ENCODE measurements at regions not wholly inside any gene's neighbourhood (a gene's known extent, or its start where the extent isn't known, plus 50 kb on each side); places are given as distances from the start of the nearest gene placed in this dataset.

DNA sequence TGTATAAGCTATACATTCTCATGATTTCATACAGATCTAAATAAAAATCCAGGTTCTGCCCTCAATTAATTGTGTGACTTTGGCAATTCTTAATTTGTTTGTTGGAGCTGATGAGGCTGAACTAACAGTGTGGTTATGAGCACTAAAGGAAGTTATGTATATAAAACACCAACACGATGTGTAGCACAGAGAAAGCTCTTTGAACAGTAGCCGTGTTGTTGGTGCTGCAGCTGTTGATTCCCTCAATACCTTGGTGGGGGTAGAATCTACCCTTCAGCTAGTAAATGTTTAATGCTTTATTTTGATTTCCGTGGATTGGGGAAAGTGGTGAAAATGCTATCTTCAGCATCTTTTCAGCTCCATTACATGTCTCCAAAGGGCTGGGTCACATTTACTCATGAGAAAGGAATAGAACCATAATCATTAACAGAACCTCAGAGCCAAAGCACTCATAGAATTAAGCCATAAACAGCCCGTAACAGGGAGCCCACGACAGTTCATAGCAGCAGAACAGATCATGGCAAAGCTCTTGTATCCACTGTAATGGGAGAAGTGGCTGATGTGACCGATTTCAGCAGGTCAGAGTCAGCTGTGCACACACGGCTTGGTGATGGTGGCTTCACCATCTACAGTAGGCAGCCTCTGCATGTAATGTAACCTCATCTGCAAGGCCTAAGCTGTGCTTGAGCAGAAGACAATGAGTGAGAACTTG is 332.7 kb downstream of the DIRAS2 start:
- TF ChIP-seq, protein P1, sequence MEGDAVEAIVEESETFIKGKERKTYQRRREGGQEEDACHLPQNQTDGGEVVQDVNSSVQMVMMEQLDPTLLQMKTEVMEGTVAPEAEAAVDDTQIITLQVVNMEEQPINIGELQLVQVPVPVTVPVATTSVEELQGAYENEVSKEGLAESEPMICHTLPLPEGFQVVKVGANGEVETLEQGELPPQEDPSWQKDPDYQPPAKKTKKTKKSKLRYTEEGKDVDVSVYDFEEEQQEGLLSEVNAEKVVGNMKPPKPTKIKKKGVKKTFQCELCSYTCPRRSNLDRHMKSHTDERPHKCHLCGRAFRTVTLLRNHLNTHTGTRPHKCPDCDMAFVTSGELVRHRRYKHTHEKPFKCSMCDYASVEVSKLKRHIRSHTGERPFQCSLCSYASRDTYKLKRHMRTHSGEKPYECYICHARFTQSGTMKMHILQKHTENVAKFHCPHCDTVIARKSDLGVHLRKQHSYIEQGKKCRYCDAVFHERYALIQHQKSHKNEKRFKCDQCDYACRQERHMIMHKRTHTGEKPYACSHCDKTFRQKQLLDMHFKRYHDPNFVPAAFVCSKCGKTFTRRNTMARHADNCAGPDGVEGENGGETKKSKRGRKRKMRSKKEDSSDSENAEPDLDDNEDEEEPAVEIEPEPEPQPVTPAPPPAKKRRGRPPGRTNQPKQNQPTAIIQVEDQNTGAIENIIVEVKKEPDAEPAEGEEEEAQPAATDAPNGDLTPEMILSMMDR (IDR thresholded peaks at IDR 0.05; ENCODE audit: insufficient read depth, low read depth, low read length, missing control alignments) = no peak
- no peak for DNase-seq (ENCODE audit: low read depth)
- H3K4me3 ChIP-seq (ENCODE audit: low read depth, low read length) = no peak overlapping the region

DNA sequence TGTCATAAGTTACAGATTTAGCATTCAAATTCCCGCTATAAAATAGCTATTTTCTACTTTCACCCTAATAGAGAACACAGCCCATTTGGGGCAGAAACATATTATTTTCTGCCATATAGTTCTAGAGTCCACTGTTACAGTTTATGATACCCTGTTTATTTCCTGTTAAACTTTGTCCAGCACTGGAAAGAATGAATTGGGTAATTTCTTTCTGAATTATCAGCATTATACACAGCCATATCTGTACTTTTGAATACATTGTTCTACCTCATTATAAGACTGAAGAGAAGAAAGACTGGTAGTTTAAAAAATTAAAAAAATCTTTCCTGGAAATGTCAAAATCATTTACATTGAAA is 332.1 kb downstream of the DIRAS2 start:
- no peak overlapping the region for H3K4me3 ChIP-seq (ENCODE audit: low read depth, low read length)
- no peak for DNase-seq (ENCODE audit: low read depth)
- TF ChIP-seq, protein P1 (IDR thresholded peaks at IDR 0.05; ENCODE audit: insufficient read depth, low read depth, low read length, missing control alignments) = no peak

DNA sequence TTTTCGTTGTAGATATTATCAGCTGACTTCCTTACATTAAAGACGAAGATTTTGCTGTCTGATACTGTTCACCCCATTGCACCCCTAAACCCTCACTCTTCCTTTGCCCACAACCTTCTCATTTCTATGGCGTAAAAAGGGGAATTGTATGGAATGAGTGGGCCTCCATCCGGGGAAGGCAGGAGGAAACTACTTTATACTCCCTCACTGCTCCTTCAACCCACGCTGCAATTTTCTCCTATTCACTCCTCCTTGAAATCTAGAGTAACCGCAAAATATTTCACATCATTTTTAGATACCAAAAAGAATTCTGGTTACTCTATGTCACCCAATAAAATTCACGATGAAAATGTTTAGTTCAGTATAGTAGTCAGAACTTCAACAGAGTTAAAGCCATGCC is 330.8 kb downstream of the DIRAS2 start:
- DNase-seq (ENCODE audit: low read depth) = no peak
- no peak overlapping the region for H3K4me3 ChIP-seq (ENCODE audit: low read depth, low read length)
- TF ChIP-seq, protein P1 (IDR thresholded peaks at IDR 0.05; ENCODE audit: insufficient read depth, low read depth, low read length, missing control alignments) = no peak

DNA sequence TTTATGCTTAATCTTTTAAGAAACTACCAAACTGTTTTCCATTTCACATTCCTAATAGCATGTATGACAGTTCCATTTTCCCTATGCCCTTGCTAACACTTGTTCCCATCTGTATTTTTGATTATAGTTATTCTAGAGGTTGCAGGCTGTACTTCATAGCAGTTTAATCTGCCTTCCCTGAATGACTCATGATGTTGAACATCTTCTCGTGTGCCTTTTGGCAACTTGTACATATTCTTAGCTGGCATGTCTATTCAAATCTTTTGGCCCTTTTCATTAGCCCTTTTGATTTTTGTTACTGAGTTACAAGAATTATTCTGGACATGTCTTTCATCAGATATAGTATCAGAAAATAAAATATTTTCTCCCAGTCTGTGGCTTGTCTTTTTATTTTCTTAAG is 320.3 kb downstream of the DIRAS2 start:
- no peak for DNase-seq (ENCODE audit: low read depth)
- no peak overlapping the region for H3K4me3 ChIP-seq (ENCODE audit: low read depth, low read length)
- TF ChIP-seq, protein P1 (IDR thresholded peaks at IDR 0.05; ENCODE audit: insufficient read depth, low read depth, low read length, missing control alignments) = no peak

DNA sequence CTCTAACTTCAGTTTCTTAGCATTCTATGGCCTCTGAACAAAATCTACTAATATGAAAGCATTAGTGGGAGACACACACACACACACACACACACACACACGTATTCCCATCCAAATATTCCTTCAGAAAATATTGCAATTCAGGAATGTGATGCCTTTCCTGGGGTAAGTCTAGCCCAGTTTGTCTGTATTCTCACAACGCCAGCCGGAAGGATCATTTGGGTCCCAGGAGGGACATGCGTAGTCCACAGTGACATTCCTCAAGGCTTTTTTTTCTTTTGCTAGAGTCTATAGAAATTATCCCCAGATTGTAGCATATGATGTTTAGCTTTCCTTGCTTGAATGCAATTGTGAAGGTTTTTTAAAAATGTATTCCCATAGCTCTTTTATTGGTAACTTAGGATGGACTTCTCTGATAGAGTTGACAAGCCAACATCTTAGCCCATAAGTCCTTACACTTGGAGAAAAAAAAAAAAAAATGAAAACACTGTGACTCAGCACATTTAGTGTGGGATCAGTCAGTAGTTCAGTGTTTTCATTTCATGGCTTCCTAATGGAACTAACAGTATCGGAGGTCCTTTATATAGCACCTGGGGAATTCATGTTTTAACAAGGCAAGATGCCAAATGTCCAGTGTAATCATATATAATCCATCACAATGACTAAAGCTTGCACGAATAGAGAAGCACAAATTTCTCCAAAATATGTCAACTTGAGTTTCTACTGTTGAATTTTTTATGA is 316.5 kb downstream of the DIRAS2 start:
- no peak overlapping the region for H3K4me3 ChIP-seq (ENCODE audit: low read depth, low read length)
- TF ChIP-seq, protein P1 (IDR thresholded peaks at IDR 0.05; ENCODE audit: insufficient read depth, low read depth, low read length, missing control alignments) = no peak
- no peak for DNase-seq (ENCODE audit: low read depth)

DNA sequence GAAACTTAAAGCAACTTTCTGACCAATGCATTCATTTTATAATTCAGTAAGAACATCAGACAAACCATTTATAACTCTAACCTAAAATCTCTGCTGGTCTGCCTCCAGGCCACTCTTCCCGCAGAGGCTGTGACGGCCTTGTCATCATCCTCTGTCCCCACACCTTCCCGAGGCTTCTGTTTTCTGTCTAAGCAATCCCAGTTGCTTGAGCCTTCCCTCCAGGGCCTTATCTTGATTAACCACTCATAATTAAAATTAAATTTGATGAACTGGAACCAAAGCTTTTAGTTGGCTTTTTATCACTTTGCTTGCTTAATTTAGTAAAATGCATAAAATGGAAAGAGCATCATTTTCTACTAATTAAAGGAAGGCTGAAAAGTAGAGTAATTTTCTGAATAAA is 312.4 kb downstream of the DIRAS2 start:
- TF ChIP-seq, protein P1 (IDR thresholded peaks at IDR 0.05; ENCODE audit: insufficient read depth, low read depth, low read length, missing control alignments) = no peak
- H3K4me3 ChIP-seq (ENCODE audit: low read depth, low read length) = no peak overlapping the region
- no peak for DNase-seq (ENCODE audit: low read depth)

All from GM12865 (cell line).